ENCODE measurements at regions not wholly inside any gene's neighbourhood (a gene's known extent, or its start where the extent isn't known, plus 50 kb on each side); places are given as distances from the start of the nearest gene placed in this dataset.

- intact Hi-C loops (cut with DNase I; ENCODE audit: low total_unique reads) = no loop called here
- no peak for TF ChIP-seq CTCF (IDR thresholded peaks at IDR 0.05)
- H3K4me3 ChIP-seq = no peak overlapping the region
- H3K27me3 ChIP-seq = no peaks in the 10 kb centered on the region
- no peaks in the 10 kb centered on the region for H3K4me1 ChIP-seq
- H3K36me3 ChIP-seq = no peaks in the 10 kb centered on the region
- H3K9me3 ChIP-seq = no peaks in the 10 kb centered on the region
- H3K27ac ChIP-seq = no peak overlapping the region
- no peak for DNase-seq
Measured at GRCh38 chr7:49513911-49514310, 259.5 kb upstream of the VWC2 start.

- TF ChIP-seq CTCF (IDR thresholded peaks at IDR 0.05) = no peak
- DNase-seq = no peak
- no peaks in the 10 kb centered on the region for H3K36me3 ChIP-seq
- no peak overlapping the region for H3K27ac ChIP-seq
- H3K4me1 ChIP-seq = no peaks in the 10 kb centered on the region
- H3K27me3 ChIP-seq = no peaks in the 10 kb centered on the region
- H3K9me3 ChIP-seq = no peaks in the 10 kb centered on the region
- intact Hi-C loops (cut with DNase I; ENCODE audit: low total_unique reads) = no loop called here
- no peak overlapping the region for H3K4me3 ChIP-seq
Measured at GRCh38 chr7:49520951-49521350, 252.5 kb upstream of the VWC2 start.

GRCh38 chr7:49522111-49522510 is 251.3 kb upstream of the VWC2 start:
- H3K4me1 ChIP-seq = no peaks in the 10 kb centered on the region
- intact Hi-C loops (cut with DNase I; ENCODE audit: low total_unique reads) = no loop called here
- no peak for DNase-seq
- TF ChIP-seq CTCF (IDR thresholded peaks at IDR 0.05) = no peak
- H3K27me3 ChIP-seq = no peaks in the 10 kb centered on the region
- H3K9me3 ChIP-seq = no peaks in the 10 kb centered on the region
- H3K27ac ChIP-seq = no peak overlapping the region
- no peaks in the 10 kb centered on the region for H3K36me3 ChIP-seq
- H3K4me3 ChIP-seq = no peak overlapping the region

GRCh38 chr7:49523870-49524269 is 249.6 kb upstream of the VWC2 start:
- no peak overlapping the region for H3K27ac ChIP-seq
- H3K4me1 ChIP-seq = no peaks in the 10 kb centered on the region
- no peaks in the 10 kb centered on the region for H3K36me3 ChIP-seq
- H3K9me3 ChIP-seq = no peaks in the 10 kb centered on the region
- H3K4me3 ChIP-seq = no peak overlapping the region
- intact Hi-C loops (cut with DNase I; ENCODE audit: low total_unique reads) = loop anchor here (2.0 kb wide), 1 partner anchor 47 kb away; no protein-coding TSS in a partner anchor
- DNase-seq = no peak
- H3K27me3 ChIP-seq = no peaks in the 10 kb centered on the region
- no peak for TF ChIP-seq CTCF (IDR thresholded peaks at IDR 0.05)

GRCh38 chr7:49527182-49527581 is 246.3 kb upstream of the VWC2 start:
- H3K27me3 ChIP-seq = no peaks in the 10 kb centered on the region
- no peak overlapping the region for H3K4me3 ChIP-seq
- H3K4me1 ChIP-seq = no peaks in the 10 kb centered on the region
- TF ChIP-seq CTCF (IDR thresholded peaks at IDR 0.05) = no peak
- no peaks in the 10 kb centered on the region for H3K36me3 ChIP-seq
- H3K9me3 ChIP-seq = no peaks in the 10 kb centered on the region
- intact Hi-C loops (cut with DNase I; ENCODE audit: low total_unique reads) = no loop called here
- no peak for DNase-seq
- H3K27ac ChIP-seq = no peak overlapping the region

GRCh38 chr7:49530481-49530880 is 243.0 kb upstream of the VWC2 start:
- intact Hi-C loops (cut with DNase I; ENCODE audit: low total_unique reads) = no loop called here
- DNase-seq = no peak
- Histone ChIP-seq H3K27ac (no peak overlapping the region), H3K4me3 (no peak overlapping the region), H3K36me3 (no peaks in the 10 kb centered on the region), H3K27me3 (no peaks in the 10 kb centered on the region), H3K4me1 (no peaks in the 10 kb centered on the region), H3K9me3 (no peaks in the 10 kb centered on the region)
- TF ChIP-seq CTCF (IDR thresholded peaks at IDR 0.05) = no peak

Data from tibial artery (tissue), 4 donors.